ENCODE measurements at regions not wholly inside any gene's neighbourhood (a gene's known extent, or its start where the extent isn't known, plus 50 kb on each side); places are given as distances from the start of the nearest gene placed in this dataset.

DNA sequence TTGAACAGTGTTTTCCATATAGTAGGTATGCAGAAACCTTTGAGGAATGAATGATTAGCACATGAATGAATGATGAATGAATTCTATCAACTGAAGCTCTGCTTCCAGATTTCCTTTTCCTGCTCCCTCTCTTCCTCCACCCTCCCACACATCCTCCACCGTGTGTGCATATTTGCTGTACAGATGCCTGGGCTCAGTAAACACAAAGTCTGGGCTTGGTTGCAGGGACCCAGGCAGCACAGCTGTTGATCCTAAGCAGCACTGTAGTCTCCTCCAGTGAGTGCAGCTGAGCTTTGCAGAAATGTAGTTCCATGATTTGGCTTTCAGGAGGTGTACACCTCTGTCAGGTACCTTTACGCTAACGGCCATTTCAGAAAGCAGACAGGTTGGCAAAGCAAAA, 611.7 kb downstream of the NUF2 start:
- H3K27ac ChIP-seq (ENCODE audit: low read length), result no peak overlapping the region
- TF ChIP-seq, protein P1, sequence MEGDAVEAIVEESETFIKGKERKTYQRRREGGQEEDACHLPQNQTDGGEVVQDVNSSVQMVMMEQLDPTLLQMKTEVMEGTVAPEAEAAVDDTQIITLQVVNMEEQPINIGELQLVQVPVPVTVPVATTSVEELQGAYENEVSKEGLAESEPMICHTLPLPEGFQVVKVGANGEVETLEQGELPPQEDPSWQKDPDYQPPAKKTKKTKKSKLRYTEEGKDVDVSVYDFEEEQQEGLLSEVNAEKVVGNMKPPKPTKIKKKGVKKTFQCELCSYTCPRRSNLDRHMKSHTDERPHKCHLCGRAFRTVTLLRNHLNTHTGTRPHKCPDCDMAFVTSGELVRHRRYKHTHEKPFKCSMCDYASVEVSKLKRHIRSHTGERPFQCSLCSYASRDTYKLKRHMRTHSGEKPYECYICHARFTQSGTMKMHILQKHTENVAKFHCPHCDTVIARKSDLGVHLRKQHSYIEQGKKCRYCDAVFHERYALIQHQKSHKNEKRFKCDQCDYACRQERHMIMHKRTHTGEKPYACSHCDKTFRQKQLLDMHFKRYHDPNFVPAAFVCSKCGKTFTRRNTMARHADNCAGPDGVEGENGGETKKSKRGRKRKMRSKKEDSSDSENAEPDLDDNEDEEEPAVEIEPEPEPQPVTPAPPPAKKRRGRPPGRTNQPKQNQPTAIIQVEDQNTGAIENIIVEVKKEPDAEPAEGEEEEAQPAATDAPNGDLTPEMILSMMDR (IDR thresholded peaks at IDR 0.05; ENCODE audit: borderline replicate concordance, extremely low read depth, low read length, poor library complexity, severe bottlenecking), result no peak
- no peak for TF ChIP-seq EZH2 (IDR thresholded peaks at IDR 0.05; ENCODE audit: borderline replicate concordance, low read depth, low read length, severe bottlenecking)
- H3K27me3 ChIP-seq (ENCODE audit: insufficient read depth, low read length, poor library complexity), result peaks cover 2% of the 10 kb centered on the region
- no peak overlapping the region for H3K9ac ChIP-seq (ENCODE audit: low read depth, low read length)
- no peak for DNase-seq
- no peak for ATAC-seq (ENCODE audit: insufficient read depth, low read depth)
- H4K20me1 ChIP-seq (ENCODE audit: insufficient read depth, low read length), result no peaks in the 10 kb centered on the region
- H3K4me2 ChIP-seq (ENCODE audit: insufficient read depth, low read length), result no peak overlapping the region
- H3K79me2 ChIP-seq (ENCODE audit: insufficient read depth, low read length), result no peaks in the 10 kb centered on the region
- H3K36me3 ChIP-seq (ENCODE audit: insufficient read depth, low read length), result no peaks in the 10 kb centered on the region
- H2AFZ ChIP-seq (ENCODE audit: low read depth, low read length), result no peak overlapping the region
- H3K9me3 ChIP-seq (ENCODE audit: insufficient read depth, low read length, severe bottlenecking), result no peaks in the 10 kb centered on the region
- no peak overlapping the region for H3K4me3 ChIP-seq (ENCODE audit: low read depth in 1 of 2, low read length in 2 of 2)
- H3K4me1 ChIP-seq (ENCODE audit: insufficient read depth, low read length), result no peaks in the 10 kb centered on the region

DNA sequence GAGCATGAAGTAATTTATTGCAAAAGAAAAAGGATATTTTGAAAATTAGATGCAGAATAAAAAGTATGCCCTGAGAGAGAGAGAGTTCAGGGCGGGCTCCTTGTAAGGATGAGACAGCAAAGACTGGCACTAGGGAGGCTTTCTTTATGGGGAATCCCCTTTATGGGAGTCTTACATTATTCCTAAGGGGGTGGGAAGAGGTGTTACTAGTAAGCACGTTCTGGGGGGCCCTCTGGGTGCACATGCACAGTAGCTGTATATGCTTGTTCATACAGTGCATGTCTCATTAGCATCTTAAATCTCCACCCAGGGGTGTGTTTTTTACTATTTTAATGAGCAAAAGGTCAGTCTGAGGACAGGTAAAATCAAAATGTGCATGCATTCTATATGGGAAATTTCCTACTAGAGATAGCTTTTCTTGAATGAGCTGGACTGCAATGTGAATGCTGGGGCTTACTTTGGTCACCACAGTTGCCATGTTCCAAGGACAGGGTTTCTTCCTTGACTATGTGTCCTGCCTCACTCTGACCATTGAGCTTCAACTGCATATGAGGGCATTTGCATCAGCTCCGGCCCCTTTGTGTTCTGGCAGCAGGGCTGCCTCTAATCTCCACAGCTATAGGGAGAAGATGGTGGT, 614.1 kb downstream of the NUF2 start:
- Histone ChIP-seq H3K9ac (ENCODE audit: low read depth, low read length) (no peak overlapping the region), H3K4me1 (ENCODE audit: insufficient read depth, low read length) (no peaks in the 10 kb centered on the region), H3K9me3 (ENCODE audit: insufficient read depth, low read length, severe bottlenecking) (no peaks in the 10 kb centered on the region), H3K36me3 (ENCODE audit: insufficient read depth, low read length) (no peaks in the 10 kb centered on the region), H3K27me3 (ENCODE audit: insufficient read depth, low read length, poor library complexity) (peaks cover 2% of the 10 kb centered on the region), H3K27ac (ENCODE audit: low read length) (no peak overlapping the region), H4K20me1 (ENCODE audit: insufficient read depth, low read length) (no peaks in the 10 kb centered on the region), H3K4me2 (ENCODE audit: insufficient read depth, low read length) (no peak overlapping the region), H3K79me2 (ENCODE audit: insufficient read depth, low read length) (no peaks in the 10 kb centered on the region), H2AFZ (ENCODE audit: low read depth, low read length) (no peak overlapping the region), H3K4me3 (ENCODE audit: low read depth in 1 of 2, low read length in 2 of 2) (no peak overlapping the region)
- TF ChIP-seq, protein P1 (IDR thresholded peaks at IDR 0.05; ENCODE audit: borderline replicate concordance, extremely low read depth, low read length, poor library complexity, severe bottlenecking), result no peak
- TF ChIP-seq EZH2 (IDR thresholded peaks at IDR 0.05; ENCODE audit: borderline replicate concordance, low read depth, low read length, severe bottlenecking), result no peak
- ATAC-seq (ENCODE audit: insufficient read depth, low read depth) (no peak), DNase-seq (no peak)

DNA sequence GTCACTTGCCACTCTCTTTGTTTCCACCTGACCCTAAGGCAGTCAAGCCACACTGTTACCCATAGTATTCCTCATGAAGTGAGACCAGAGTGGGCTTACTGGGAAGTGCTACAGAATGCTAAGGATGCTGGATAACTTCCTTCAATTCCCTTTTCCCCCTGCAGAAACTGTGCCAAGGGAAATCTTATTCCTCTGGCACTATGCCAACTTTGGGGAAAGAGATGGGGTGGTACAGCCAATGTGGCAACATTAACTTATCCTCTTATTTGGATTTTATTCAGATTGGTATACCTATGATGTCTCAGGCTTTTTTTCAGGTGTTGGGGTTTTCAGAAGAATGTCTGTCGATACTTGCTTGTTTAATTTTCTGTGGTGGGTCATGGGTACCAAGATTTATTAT, 599.4 kb upstream of the PBX1 start:
- DNase-seq (no peak), ATAC-seq (ENCODE audit: insufficient read depth, low read depth) (no peak)
- TF ChIP-seq EZH2 (IDR thresholded peaks at IDR 0.05; ENCODE audit: borderline replicate concordance, low read depth, low read length, severe bottlenecking), result no peak
- TF ChIP-seq, protein P1 (IDR thresholded peaks at IDR 0.05; ENCODE audit: borderline replicate concordance, extremely low read depth, low read length, poor library complexity, severe bottlenecking), result no peak
- Histone ChIP-seq H4K20me1 (ENCODE audit: insufficient read depth, low read length) (no peaks in the 10 kb centered on the region), H3K36me3 (ENCODE audit: insufficient read depth, low read length) (no peaks in the 10 kb centered on the region), H3K4me1 (ENCODE audit: insufficient read depth, low read length) (no peaks in the 10 kb centered on the region), H2AFZ (ENCODE audit: low read depth, low read length) (no peak overlapping the region), H3K79me2 (ENCODE audit: insufficient read depth, low read length) (no peaks in the 10 kb centered on the region), H3K9me3 (ENCODE audit: insufficient read depth, low read length, severe bottlenecking) (peaks cover 10% of the 10 kb centered on the region), H3K9ac (ENCODE audit: low read depth, low read length) (no peak overlapping the region), H3K27ac (ENCODE audit: low read length) (no peak overlapping the region), H3K27me3 (ENCODE audit: insufficient read depth, low read length, poor library complexity) (no peaks in the 10 kb centered on the region), H3K4me3 (ENCODE audit: low read depth in 1 of 2, low read length in 2 of 2) (no peak overlapping the region), H3K4me2 (ENCODE audit: insufficient read depth, low read length) (no peak overlapping the region)
